ENCODE measurements at regions not wholly inside any gene's neighbourhood (a gene's known extent, or its start where the extent isn't known, plus 50 kb on each side); places are given as distances from the start of the nearest gene placed in this dataset.

DNA sequence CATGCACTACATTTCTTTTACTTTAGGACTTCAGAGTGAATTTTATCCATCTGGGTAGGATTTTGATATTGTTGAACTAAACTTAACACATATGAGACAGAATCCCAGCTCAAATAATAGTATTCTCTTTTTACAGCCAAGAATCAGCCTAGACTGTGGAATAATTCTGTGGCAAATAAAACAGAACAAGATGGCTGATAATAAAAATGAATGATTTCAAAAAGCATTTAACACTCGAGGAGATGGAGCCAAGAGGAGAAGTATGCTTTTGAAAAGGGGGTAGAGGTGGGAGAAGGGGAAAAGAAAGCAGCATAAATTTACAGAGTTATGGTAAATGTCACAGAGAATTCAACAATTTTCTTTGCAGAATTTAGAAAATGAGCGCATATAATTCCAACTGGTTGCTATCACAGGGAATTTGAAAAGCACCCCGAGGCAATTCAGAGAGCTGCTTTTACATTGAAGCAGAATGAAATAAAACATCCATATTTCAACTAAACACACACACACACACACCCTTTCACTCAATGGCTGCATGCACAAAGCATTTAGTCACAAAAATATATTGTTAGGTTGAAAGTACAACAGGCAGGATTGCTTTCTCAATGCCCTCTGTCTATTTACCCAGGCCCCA, 60.2 kb upstream of the DMAC1 start:
- no peak for DNase-seq

DNA sequence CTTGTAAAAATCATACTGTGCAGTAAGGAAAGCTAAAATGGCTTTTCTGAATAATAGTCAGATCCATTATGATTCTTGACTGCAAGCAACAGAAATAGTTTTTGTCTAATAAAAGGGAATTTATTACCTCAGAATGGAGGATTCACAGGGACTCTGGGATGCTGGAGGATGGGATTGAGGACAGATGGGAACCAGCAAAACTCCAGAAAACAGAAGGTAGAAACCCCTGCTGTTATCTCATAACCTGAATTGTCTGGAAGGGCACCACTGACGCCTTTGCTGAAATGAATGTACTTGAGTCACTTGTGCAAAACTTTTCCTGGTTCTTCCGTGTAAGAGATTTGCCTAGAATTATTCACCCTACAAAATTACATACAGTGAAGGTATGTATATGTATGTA, 58.6 kb upstream of the DMAC1 start:
- DNase-seq = no peak

DNA sequence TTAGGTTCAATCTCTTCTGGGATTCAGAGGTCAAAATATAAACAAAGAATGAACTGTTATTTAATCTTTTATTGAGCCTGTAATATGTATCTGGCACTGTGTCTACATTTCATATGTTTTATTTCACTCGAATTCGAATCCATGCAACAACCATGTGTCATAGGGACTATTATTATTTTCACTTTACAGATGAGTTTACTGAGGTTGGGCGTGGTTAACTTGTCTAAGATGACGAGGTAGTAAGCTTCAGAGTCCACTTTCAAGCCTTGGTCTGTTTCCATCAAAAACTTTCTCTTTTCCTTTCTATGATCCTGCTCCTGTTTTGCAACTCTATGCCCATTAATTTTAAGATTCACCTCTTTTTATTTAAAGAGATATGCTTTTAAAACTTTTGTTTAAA, 55.2 kb upstream of the DMAC1 start:
- DNase-seq = no peak
